HG03045 (cell line): ENCODE measurements at regions not wholly inside any gene's neighbourhood (a gene's known extent, or its start where the extent isn't known, plus 50 kb on each side); places are given as distances from the start of the nearest gene placed in this dataset.
"Not testable (repeated sequence)": the region's sequence is repeated elsewhere in the genome, so short reads cannot be mapped to it uniquely, and the experiment has no call there.

ENCODE experiments used
- ATAC-seq: cut with Tn5 transposase; IDR thresholded peaks from one replicate; pipeline ENCODE4 v1.9.1; 2021; ENCODE audit warnings: mild to moderate bottlenecking, moderate library complexity; ENCODE audit not compliant: unreplicated experiment

- ATAC-seq: no peak
These were observed 319.3 kb upstream of the BRINP1 start for GRCh38 chr9:119688547-119688946.

- ATAC-seq: no peak
These were observed 308.7 kb upstream of the BRINP1 start for GRCh38 chr9:119677811-119678505.

- ATAC-seq: no peak
These were observed 306.7 kb upstream of the BRINP1 start for GRCh38 chr9:119675951-119676350.

GRCh38 chr9:119672763-119673162, 303.5 kb upstream of the BRINP1 start:
- not testable (repeated sequence) for ATAC-seq

GRCh38 chr9:119667916-119668315, 298.7 kb upstream of the BRINP1 start:
- ATAC-seq: no peak

GRCh38 chr9:119667163-119667562, 297.9 kb upstream of the BRINP1 start:
- no peak for ATAC-seq

GRCh38 chr9:119662329-119662728, 293.1 kb upstream of the BRINP1 start:
- ATAC-seq: no peak

GRCh38 chr9:119652931-119653330, 283.7 kb upstream of the BRINP1 start:
- ATAC-seq: no peak

- no peak for ATAC-seq
These were observed 280.0 kb upstream of the BRINP1 start for GRCh38 chr9:119649205-119649604.

- no peak for ATAC-seq
These were observed 270.2 kb upstream of the BRINP1 start for GRCh38 chr9:119639287-119639955.

GRCh38 chr9:119634006-119634405, 264.8 kb upstream of the BRINP1 start:
- ATAC-seq: no peak

GRCh38 chr9:119611565-119611964, 242.3 kb upstream of the BRINP1 start:
- no peak for ATAC-seq

- ATAC-seq: no peak
These were observed 240.2 kb upstream of the BRINP1 start for GRCh38 chr9:119609277-119609971.

- no peak for ATAC-seq
These were observed 232.4 kb upstream of the BRINP1 start for GRCh38 chr9:119601632-119602031.

- ATAC-seq: no peak
These were observed 228.3 kb upstream of the BRINP1 start for GRCh38 chr9:119597499-119597898.

GRCh38 chr9:119596703-119597102, 227.5 kb upstream of the BRINP1 start:
- ATAC-seq: no peak

- ATAC-seq: no peak
These were observed 219.9 kb upstream of the BRINP1 start for GRCh38 chr9:119588874-119589744.

- ATAC-seq: no peak
These were observed 208.6 kb upstream of the BRINP1 start for GRCh38 chr9:119577881-119578280.

- ATAC-seq: no peak
These were observed 190.8 kb upstream of the BRINP1 start for GRCh38 chr9:119559986-119560385.

- no peak for ATAC-seq
These were observed 189.8 kb upstream of the BRINP1 start for GRCh38 chr9:119559056-119559455.
